HEK293 (cell line): ENCODE measurements at regions not wholly inside any gene's neighbourhood (a gene's known extent, or its start where the extent isn't known, plus 50 kb on each side); places are given as distances from the start of the nearest gene placed in this dataset.

Experiments used
- CTCF ChIA-PET: fragments of 350-600 bp; formaldehyde crosslinking; extraction: SDS; loops from one replicate; lab custom pipeline; 2021; ENCODE audit warnings: antibody characterized with exemption; lab: Yijun Ruan, JAX
- POLR2A ChIA-PET: fragments of 300-600 bp; formaldehyde crosslinking; extraction: SDS; loops from one replicate; lab custom pipeline; 2020; ENCODE audit warnings: antibody characterized with exemption, inconsistent platforms; lab: Yijun Ruan, JAX
- H3K27ac ChIP-seq: fragments of 200-500 bp; sonication (Bioruptor generic); 2 replicates; pipeline ENCODE4 v1.5.1; 2014; ENCODE audit warnings: low read depth, low read length, control low read depth, inconsistent platforms; ENCODE audit errors: extremely low read depth
- H3K36me3 ChIP-seq, 2 experiments: fragments of 200-500 bp in 1 of 2; sonication (Bioruptor generic) in 1 of 2; 1 replicate in 1 of 2; 2 replicates in 1 of 2; pipeline ENCODE4 v1.5.1; 2014 to 2017; ENCODE audit warnings: inconsistent platforms in 2 of 2, low read length in 2 of 2; ENCODE audit not compliant: control insufficient read depth in 2 of 2, insufficient read depth in 1 of 2
- H3K4me1 ChIP-seq: fragments of 200-500 bp; sonication (Bioruptor generic); 2 replicates; pipeline ENCODE4 v1.5.1; 2014; ENCODE audit warnings: mild to moderate bottlenecking, low read length, inconsistent platforms; ENCODE audit not compliant: control insufficient read depth, insufficient read depth
- H3K4me3 ChIP-seq: 2 replicates; pipeline ENCODE4 v1.5.1; 2011; ENCODE audit warnings: low read depth, mild to moderate bottlenecking, control low read depth, low read length, moderate library complexity
- H3K9me3 ChIP-seq: fragments of 200-500 bp; sonication (Bioruptor generic); 2 replicates; pipeline ENCODE4 v1.5.1; 2014; ENCODE audit warnings: low read depth, low read length, inconsistent platforms; ENCODE audit not compliant: control insufficient read depth, insufficient read depth
- BCL11A ChIP-seq: fragments of 450-650 bp; formaldehyde crosslinking; IDR thresholded peaks from 2 replicates; pipeline ENCODE4 v1.5.1; 2016; ENCODE audit warnings: low read depth, missing biosample characterization, missing genetic modification characterization
- GFI1B ChIP-seq: fragments of 450-650 bp; formaldehyde crosslinking; IDR thresholded peaks from 2 replicates; pipeline ENCODE4 v1.5.1; 2016; ENCODE audit warnings: missing biosample characterization, missing genetic modification characterization
- GLIS2 ChIP-seq: fragments of 450-650 bp; formaldehyde crosslinking; IDR thresholded peaks from 2 replicates; pipeline ENCODE4 v1.5.1; 2016; ENCODE audit warnings: missing biosample characterization, missing genetic modification characterization
- MEIS1 ChIP-seq: sonication (generic); formaldehyde crosslinking; IDR thresholded peaks from 2 replicates; pipeline ENCODE4 v1.8.1; 2022; ENCODE audit warnings: missing genetic modification reagents, mild to moderate bottlenecking, borderline replicate concordance
- OVOL3 ChIP-seq: fragments of 450-650 bp; formaldehyde crosslinking; IDR thresholded peaks from 2 replicates; pipeline ENCODE4 v1.5.1; 2016; ENCODE audit warnings: missing biosample characterization, missing genetic modification characterization
- ZBTB11 ChIP-seq: fragments of 450-650 bp; formaldehyde crosslinking; conservative IDR thresholded peaks from 2 replicates; pipeline ENCODE4 v1.5.1; 2016; ENCODE audit warnings: low read depth, missing biosample characterization, missing genetic modification characterization
- ZNF140 ChIP-seq: fragments of 450-650 bp; formaldehyde crosslinking; IDR thresholded peaks from 2 replicates; pipeline ENCODE4 v1.5.1; 2016; ENCODE audit warnings: missing biosample characterization, missing genetic modification characterization
- ZNF184 ChIP-seq: fragments of 450-650 bp; IDR thresholded peaks from 2 replicates; pipeline ENCODE4 v1.5.1; 2018; ENCODE audit warnings: missing biosample characterization, mild to moderate bottlenecking, missing genetic modification characterization
- ZNF248 ChIP-seq: fragments of 450-650 bp; formaldehyde crosslinking; IDR thresholded peaks from 2 replicates; pipeline ENCODE4 v1.5.1; 2017; ENCODE audit warnings: missing biosample characterization, missing genetic modification characterization
- ZNF423 ChIP-seq: fragments of 450-650 bp; formaldehyde crosslinking; IDR thresholded peaks from 2 replicates; pipeline ENCODE4 v1.5.1; 2016; ENCODE audit warnings: missing biosample characterization, missing genetic modification characterization
- ZNF426 ChIP-seq: fragments of 450-650 bp; formaldehyde crosslinking; IDR thresholded peaks from 2 replicates; pipeline ENCODE4 v1.5.1; 2017; ENCODE audit warnings: missing biosample characterization, missing genetic modification characterization, mild to moderate bottlenecking, inconsistent platforms, moderate library complexity
- ZNF521 ChIP-seq: fragments of 450-650 bp; formaldehyde crosslinking; IDR thresholded peaks from 2 replicates; pipeline ENCODE4 v1.5.1; 2017; ENCODE audit warnings: missing biosample characterization, mild to moderate bottlenecking, missing genetic modification characterization
- ZNF561 ChIP-seq: fragments of 450-650 bp; IDR thresholded peaks from 2 replicates; pipeline ENCODE4 v1.5.1; 2018; ENCODE audit warnings: missing biosample characterization, missing genetic modification characterization, borderline replicate concordance
- ZNF704 ChIP-seq: fragments of 450-650 bp; formaldehyde crosslinking; IDR thresholded peaks from 2 replicates; pipeline ENCODE4 v1.5.1; 2016; ENCODE audit warnings: missing biosample characterization, missing genetic modification characterization
- ZNF777 ChIP-seq: fragments of 450-650 bp; formaldehyde crosslinking; IDR thresholded peaks from 2 replicates; pipeline ENCODE4 v1.5.1; 2017; ENCODE audit warnings: missing biosample characterization, missing genetic modification characterization, borderline replicate concordance
- ZNF792 ChIP-seq: fragments of 450-650 bp; formaldehyde crosslinking; IDR thresholded peaks from 2 replicates; pipeline ENCODE4 v1.5.1; 2016; ENCODE audit warnings: missing biosample characterization, missing genetic modification characterization
- ZNF837 ChIP-seq: fragments of 450-650 bp; formaldehyde crosslinking; IDR thresholded peaks from 2 replicates; pipeline ENCODE4 v1.5.1; 2016; ENCODE audit warnings: missing biosample characterization, missing genetic modification characterization
- ZSCAN30 ChIP-seq: fragments of 450-650 bp; IDR thresholded peaks from 2 replicates; pipeline ENCODE4 v1.5.1; 2018; ENCODE audit warnings: missing biosample characterization, mild to moderate bottlenecking, missing genetic modification characterization, moderate library complexity
- ZSCAN4 ChIP-seq: fragments of 450-650 bp; formaldehyde crosslinking; IDR thresholded peaks from 2 replicates; pipeline ENCODE4 v1.5.1; 2017; ENCODE audit warnings: missing biosample characterization, missing genetic modification characterization

GRCh38 chr4:23648854-23649596, 240.8 kb downstream of the PPARGC1A start:
- Histone ChIP-seq H3K36me3 (no peaks in the 10 kb centered on the region), H3K4me3 (no peak overlapping the region), H3K27ac (no peak overlapping the region), H3K4me1 (no peaks in the 10 kb centered on the region), H3K9me3 (no peaks in the 10 kb centered on the region)
- CTCF ChIA-PET: no interaction called here
- POLR2A ChIA-PET: no interaction called here
- TF ChIP-seq ZNF561 (tag by site-specific recombination): no peak
- no peak for TF ChIP-seq ZNF704 (tag by site-specific recombination)
- no peak for TF ChIP-seq ZNF423
- no peak for TF ChIP-seq ZNF837
- no peak for TF ChIP-seq ZNF184
- no peak for TF ChIP-seq MEIS1 (CRISPR knock-in tag)
- TF ChIP-seq GFI1B (tag by site-specific recombination): no peak
- TF ChIP-seq GLIS2 (tag by site-specific recombination): no peak
- no peak for TF ChIP-seq ZSCAN4
- no peak for TF ChIP-seq ZSCAN30
- TF ChIP-seq BCL11A (tag by site-specific recombination): no peak
- TF ChIP-seq ZNF426 (tag by site-specific recombination): no peak

DNA sequence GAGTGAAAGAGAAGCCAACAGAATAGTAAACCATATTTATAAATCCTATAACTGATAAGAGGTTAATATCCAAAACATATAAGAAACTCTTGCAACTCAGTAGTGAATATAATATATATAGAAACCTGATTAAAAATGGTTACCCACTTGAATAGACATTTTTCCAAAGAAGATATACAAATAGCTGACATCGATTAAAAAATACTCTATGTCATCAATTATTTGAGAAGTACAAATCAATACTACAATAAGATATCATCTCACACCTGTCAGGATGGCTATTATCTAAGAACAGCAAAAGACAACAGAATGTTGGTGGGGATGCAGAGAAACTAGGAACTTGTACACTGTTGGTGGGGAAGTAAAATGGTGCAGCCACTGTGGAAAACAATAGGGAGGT, 254.4 kb downstream of the PPARGC1A start:
- Histone ChIP-seq H3K9me3 (no peaks in the 10 kb centered on the region), H3K4me3 (no peak overlapping the region), H3K27ac (no peak overlapping the region)
- TF ChIP-seq ZBTB11 (tag by site-specific recombination): no peak
- TF ChIP-seq ZNF248 (tag by site-specific recombination): no peak
- TF ChIP-seq ZNF777 (tag by site-specific recombination): no peak
- TF ChIP-seq ZNF140 (tag by site-specific recombination): no peak
- TF ChIP-seq ZNF792 (tag by site-specific recombination): no peak
- TF ChIP-seq OVOL3 (tag by site-specific recombination): no peak
- TF ChIP-seq ZNF521: no peak
- TF ChIP-seq, all 188 proteins: peak for 0
- no peaks in the 10 kb centered on the region for H3K4me1 ChIP-seq
- ChIA-PET POLR2A (no interaction called here), CTCF (no interaction called here)
- no peaks in the 10 kb centered on the region for H3K36me3 ChIP-seq
